Stomach (tissue), 8 donors: ENCODE measurements at regions not wholly inside any gene's neighbourhood (a gene's known extent, or its start where the extent isn't known, plus 50 kb on each side); places are given as distances from the start of the nearest gene placed in this dataset.

Source experiments
- DNase-seq, 2 donors: peaks; one replicate each; pipeline versions ENCODE4 v3.0.0 to v3.0.0-alpha.2; 2013 to 2019
- H3K27ac ChIP-seq, 5 donors: fragments of 200-600 bp in 4 of 5; sonication (generic) in 4 of 5; one replicate each; pipeline ENCODE4 v1.5.1; 2013 to 2019; ENCODE audit warnings: mild to moderate bottlenecking in 1 of 5, moderate library complexity in 1 of 5
- H3K27me3 ChIP-seq, 3 donors: fragments of 200-600 bp; sonication (generic); one replicate each; pipeline ENCODE4 v1.5.1; 2017 to 2019; ENCODE audit warnings: mixed run types in 1 of 3
- H3K36me3 ChIP-seq, 4 donors: fragments of 200-600 bp; sonication (generic); 1 replicate in 3 of 4; 2 replicates in 1 of 4; pipeline ENCODE4 v1.5.1; 2016 to 2019
- H3K4me1 ChIP-seq, 4 donors: fragments of 200-600 bp; sonication (generic); one replicate each; pipeline ENCODE4 v1.5.1; 2016 to 2019
- H3K4me3 ChIP-seq, 4 donors: fragments of 200-600 bp; sonication (generic) in 3 of 4; one replicate each; pipeline ENCODE4 v1.5.1; 2016 to 2019; ENCODE audit warnings: mild to moderate bottlenecking in 1 of 4
- H3K9me3 ChIP-seq, 4 donors: fragments of 200-600 bp; sonication (generic); one replicate each; pipeline ENCODE4 v1.5.1; 2016 to 2019
- CTCF ChIP-seq, 7 experiments: fragments of 450-650 bp in 4 of 7; fragments of 200-600 bp in 3 of 7; sonication (generic) in 3 of 7; IDR thresholded peaks; one replicate each; pipeline ENCODE4 v1.5.1; 2016 to 2019; ENCODE audit warnings: antibody characterized with exemption in 7 of 7, control low read depth in 2 of 7, mild to moderate bottlenecking in 1 of 7
- EP300 ChIP-seq: sonication (generic); formaldehyde crosslinking; IDR thresholded peaks from one replicate; pipeline ENCODE4 v1.6.1; 2017; ENCODE audit warnings: antibody characterized with exemption
- POLR2A ChIP-seq, 4 donors: fragments of 450-650 bp; IDR thresholded peaks; one replicate each; pipeline ENCODE4 v1.6.1; 2016; ENCODE audit warnings: antibody characterized with exemption in 4 of 4, control low read depth in 2 of 4, mild to moderate bottlenecking in 1 of 4, moderate library complexity in 1 of 4
- POLR2AphosphoS5 ChIP-seq, 3 donors: sonication (generic); formaldehyde crosslinking; IDR thresholded peaks; one replicate each; pipeline ENCODE4 v1.6.1; 2016; ENCODE audit warnings: antibody characterized with exemption in 3 of 3
- WGBS, 5 donors: extraction: QIAGEN DNeasy Blood & Tissue Kit in 3 of 5; methylation state at CpG; one replicate each; pipeline versions ENCODE4 v1.1.5 to v1.1.7; 2013 to 2018; 5-methylcytosine and 5-hydroxymethylcytosine counted together
- intact Hi-C: fragments of 100-400 bp; cut with DNase I; formaldehyde crosslinking; loops from one replicate; pipeline ENCODE4 v1.15.1; 2023; ENCODE audit warnings: low total_unique reads
- donor health status: healthy with polysubstance abuse.
- donor health status: Bipolar disorder and iron deficiency.
- donor health status: healthy.

- DNase-seq: no peak
- no peak overlapping the region for H3K27ac ChIP-seq
- H3K36me3 ChIP-seq: no peaks in the 10 kb centered on the region
- H3K27me3 ChIP-seq: no peaks in the 10 kb centered on the region
- no peak overlapping the region for H3K4me3 ChIP-seq
- H3K9me3 ChIP-seq: peaks cover 0 to under 1% (median 0%) of the 10 kb centered on the region in 4 donors
- H3K4me1 ChIP-seq: no peaks in the 10 kb centered on the region
- WGBS, 5 donors: 78 to 93% (median 88%) methylated on average over 2 of the region's 2 CpGs
- intact Hi-C loops: no loop called here
- TF ChIP-seq POLR2AphosphoS5 (IDR thresholded peaks at IDR 0.05) (no peak), CTCF (IDR thresholded peaks at IDR 0.05) (no peak), POLR2A (IDR thresholded peaks at IDR 0.05) (no peak), EP300 (no peak)
Measured at GRCh38 chr6:147037881-147038280, 166.3 kb upstream of the STXBP5 start.

DNA sequence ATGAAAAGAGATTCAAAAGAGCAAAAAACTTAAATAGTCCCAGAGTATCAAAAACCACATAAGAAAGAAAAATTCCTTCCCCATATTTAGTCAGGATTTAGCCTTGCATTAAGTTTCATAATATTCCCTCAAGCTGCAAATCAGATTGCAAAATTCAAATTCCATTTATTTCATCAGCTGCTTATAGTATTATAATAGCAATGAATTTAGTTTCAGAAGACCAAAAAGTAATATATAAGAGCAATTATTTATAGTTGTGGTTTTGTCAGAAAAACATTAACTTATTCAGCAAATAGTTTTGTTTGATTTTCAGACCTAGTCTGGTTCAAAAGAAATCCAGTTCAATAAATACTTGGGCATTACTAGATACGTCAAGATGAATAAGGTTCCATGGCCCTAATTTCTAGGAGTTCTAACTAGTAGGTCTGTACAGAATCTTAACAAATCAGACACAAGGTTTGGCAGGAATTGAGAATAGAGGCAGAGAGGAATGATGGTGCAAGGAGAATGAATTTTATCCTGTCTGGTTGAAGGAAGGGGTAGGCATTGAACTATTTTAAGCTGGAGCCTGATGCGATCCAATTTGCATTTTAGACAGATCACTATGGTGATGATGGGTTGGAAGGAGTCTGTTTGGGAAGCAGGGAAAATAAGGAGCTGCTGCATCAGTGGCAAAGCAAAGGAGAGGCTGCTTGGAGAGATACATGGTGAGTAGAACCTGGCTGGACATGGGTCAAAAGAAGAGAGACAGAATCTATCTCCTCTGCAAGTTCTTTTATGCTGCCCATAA, 163.9 kb upstream of the STXBP5 start:
- no peaks in the 10 kb centered on the region for H3K4me1 ChIP-seq
- WGBS, 5 donors: 63 to 76% (median 67%) methylated on average over 2 of the region's 2 CpGs
- no peak overlapping the region for H3K4me3 ChIP-seq
- no peak overlapping the region for H3K27ac ChIP-seq
- no peak for DNase-seq
- TF ChIP-seq POLR2A (IDR thresholded peaks at IDR 0.05): no peak
- no peak for TF ChIP-seq POLR2AphosphoS5 (IDR thresholded peaks at IDR 0.05)
- no peak for TF ChIP-seq CTCF (IDR thresholded peaks at IDR 0.05)
- TF ChIP-seq EP300: no peak
- H3K36me3 ChIP-seq: no peaks in the 10 kb centered on the region
- H3K9me3 ChIP-seq: peaks cover 0 to 20% (median 5%) of the 10 kb centered on the region in 4 donors
- H3K27me3 ChIP-seq: no peaks in the 10 kb centered on the region
- intact Hi-C loops: no loop called here

DNA sequence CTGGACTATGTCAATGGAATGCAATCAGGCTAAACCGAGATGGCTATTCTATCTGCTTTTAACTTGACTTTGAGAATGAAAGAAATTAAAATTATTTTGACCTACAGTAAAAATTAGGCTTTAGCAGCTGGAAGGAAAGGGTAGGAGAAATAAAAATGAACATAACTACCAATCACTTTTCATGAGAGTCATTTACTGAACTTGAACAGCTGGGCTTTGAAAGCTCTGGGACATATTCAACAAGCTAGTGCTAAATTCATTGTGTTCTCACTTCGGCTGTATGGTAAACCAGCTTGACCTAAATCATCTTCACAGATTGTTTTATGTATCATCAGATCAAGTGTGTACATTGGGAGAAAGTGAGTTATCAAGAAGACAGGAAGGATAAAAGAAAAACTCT, 161.5 kb upstream of the STXBP5 start:
- Histone ChIP-seq H3K4me1 (no peaks in the 10 kb centered on the region), H3K36me3 (no peaks in the 10 kb centered on the region), H3K4me3 (no peak overlapping the region), H3K9me3 (peaks cover 0 to 20% (median 5%) of the 10 kb centered on the region in 4 donors), H3K27me3 (no peaks in the 10 kb centered on the region), H3K27ac (no peak overlapping the region)
- intact Hi-C loops: no loop called here
- TF ChIP-seq POLR2AphosphoS5 (IDR thresholded peaks at IDR 0.05): no peak
- TF ChIP-seq POLR2A (IDR thresholded peaks at IDR 0.05): no peak
- no peak for TF ChIP-seq CTCF (IDR thresholded peaks at IDR 0.05)
- no peak for TF ChIP-seq EP300
- WGBS, 5 donors: 76 to 88% (median 79%) methylated on average over 2 of the region's 2 CpGs
- DNase-seq: no peak

DNA sequence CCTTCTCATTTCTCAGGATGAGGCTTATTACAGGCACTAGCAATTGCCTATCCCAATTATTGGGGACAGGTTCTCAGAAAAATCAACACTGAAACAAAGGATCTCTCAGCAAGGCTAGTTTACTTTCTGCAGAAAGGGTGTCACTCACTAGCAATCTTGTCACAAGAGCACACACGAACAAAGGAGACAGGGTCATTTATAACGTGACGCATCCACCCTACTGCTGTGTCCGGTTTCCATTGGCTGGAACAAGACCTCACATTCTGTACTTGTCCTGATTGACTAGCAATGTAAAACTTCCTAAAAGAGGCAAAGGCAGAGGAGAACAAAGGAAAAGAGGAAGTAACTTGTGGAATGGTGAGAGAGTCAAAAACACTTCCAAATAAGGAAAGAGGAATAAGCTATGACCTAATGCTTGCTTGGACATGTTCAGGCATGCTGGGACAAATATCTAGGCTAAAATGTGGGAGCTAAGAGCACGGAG, 160.2 kb upstream of the STXBP5 start:
- Histone ChIP-seq H3K36me3 (no peaks in the 10 kb centered on the region), H3K27ac (no peak overlapping the region), H3K9me3 (peaks cover 0 to 20% (median 5%) of the 10 kb centered on the region in 4 donors), H3K27me3 (no peaks in the 10 kb centered on the region), H3K4me3 (no peak overlapping the region), H3K4me1 (no peaks in the 10 kb centered on the region)
- TF ChIP-seq POLR2A (IDR thresholded peaks at IDR 0.05) (no peak), CTCF (IDR thresholded peaks at IDR 0.05) (no peak)
- 82 to 94% (median 85%) methylated on average over 5 of the region's 5 CpGs for WGBS, 5 donors
- no peak for DNase-seq
- intact Hi-C loops: no loop called here
